Ureter (tissue), 1 donor: ENCODE measurements at regions not wholly inside any gene's neighbourhood (a gene's known extent, or its start where the extent isn't known, plus 50 kb on each side); places are given as distances from the start of the nearest gene placed in this dataset.

Source experiments
- DNase-seq: peaks from one replicate; pipeline ENCODE4 v3.0.0-alpha.2; 2020; ENCODE audit warnings: low spot score
- donor health status: DM: yes; HTN: yes; CAD: no.

DNA sequence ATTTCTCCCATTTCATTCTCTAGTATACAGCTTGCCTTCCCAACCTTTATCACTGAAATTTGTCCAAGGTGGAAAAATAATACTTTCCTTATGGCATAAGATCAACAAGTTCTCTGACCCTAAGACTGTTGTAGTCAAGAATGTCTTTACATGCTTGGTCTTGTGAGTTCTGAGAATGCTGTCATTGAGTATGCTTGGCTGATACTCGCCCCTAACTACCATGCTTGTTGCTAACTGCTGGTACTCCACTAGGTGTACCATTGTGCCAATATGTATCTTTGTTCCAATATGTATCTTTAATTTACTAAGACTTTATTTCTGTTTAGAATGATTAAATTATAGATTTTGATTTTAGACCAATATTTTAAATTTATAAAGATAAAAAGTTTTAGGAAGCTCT lies 796.4 kb downstream of the PCDH7 start:
- DNase-seq = no peak

DNA sequence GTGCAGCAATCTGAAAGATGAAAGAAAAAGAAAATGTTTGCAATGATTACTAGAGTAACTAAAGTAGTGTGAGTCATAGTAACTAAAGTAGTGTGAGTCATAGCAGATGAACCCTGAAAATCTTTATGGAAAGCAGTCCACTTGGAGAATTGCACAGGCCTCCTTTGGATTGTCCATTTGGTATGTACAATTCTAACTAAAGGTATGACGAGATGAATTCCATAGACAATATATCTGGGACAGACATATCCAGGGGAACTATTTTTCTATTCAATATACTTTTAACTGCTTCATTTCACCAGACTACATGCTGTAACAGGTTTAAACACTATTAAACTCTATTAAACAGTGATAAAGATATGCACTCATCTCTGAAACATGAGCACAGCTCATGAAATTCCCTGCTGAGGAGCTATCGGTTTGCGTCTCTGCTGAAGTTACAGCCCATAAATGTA lies 798.7 kb downstream of the PCDH7 start:
- no peak for DNase-seq

DNA sequence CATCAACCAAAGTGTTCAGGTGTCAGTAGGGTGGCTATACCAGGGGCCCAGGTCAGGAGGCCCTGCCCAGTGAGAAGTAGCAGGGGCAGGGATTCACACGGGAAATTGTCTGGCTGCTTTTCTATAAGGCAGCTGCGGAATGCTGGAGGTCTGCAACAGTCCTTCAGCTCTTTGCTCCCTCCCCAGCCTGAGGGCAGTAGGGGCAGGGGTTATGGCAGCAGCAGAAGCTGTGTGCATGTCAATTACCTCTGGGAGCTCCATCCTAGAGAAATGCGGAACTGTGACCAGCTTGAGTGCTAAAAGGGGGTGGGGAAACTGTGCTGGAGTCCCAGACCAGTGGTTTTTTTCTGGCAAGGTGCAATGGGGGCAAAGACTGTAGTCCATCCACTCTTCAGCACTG lies 810.4 kb downstream of the PCDH7 start:
- DNase-seq = no peak

DNA sequence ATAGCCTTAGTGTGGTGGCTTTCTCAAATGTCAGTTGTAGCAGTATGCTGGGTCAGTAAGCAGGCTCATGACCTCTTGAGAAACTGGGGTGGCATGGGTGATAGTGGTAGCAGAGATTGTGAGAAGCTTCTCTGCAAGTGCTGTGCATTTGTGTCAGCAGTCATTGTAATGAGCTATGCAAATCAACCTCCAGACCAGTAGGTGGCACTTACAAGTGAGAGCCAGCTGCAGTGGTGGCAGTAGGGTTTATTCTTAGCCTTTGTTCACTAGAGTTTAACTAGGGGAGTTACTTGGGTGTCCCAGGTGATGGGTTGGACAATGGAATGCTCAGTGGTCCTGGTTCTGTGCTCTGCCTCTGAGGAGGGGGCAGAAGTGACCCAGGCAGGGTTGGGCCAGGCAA lies 818.7 kb downstream of the PCDH7 start:
- DNase-seq = no peak

DNA sequence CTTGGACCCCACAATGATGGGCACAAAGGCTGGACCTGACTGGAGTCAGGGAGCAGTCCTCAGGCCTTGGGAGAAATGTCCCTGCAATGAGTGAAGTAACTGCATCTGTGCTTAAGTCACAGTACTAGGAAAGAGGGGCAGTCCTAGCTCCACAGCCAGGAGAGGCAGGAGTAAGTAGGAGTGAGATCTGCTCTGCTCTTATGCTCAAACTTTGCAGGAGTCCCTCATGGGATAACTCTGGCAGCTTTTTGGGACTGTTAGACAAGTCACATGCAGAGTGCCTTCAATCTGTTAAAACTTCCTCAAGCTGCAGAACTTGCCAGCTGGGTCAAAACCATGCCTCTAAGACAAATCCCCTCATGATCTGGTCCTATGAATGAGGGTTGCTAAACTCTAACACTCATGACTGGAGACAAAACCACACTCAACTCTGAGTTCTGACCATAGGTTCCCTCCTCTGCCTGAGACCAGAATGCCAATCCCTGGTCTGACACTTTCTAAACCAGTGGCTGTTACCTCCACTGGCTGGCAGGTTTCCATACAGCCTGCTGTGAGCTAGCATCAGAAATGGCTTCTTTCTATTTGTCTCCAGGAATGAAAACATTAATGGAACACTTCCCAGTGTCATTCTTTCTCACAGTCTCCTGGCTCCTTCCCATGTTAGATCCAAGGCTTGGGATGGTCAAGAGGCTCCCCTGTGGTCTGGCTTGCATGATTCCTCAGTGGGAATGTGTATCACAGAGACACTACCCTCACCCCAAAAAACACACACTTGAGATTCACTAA lies 819.3 kb downstream of the PCDH7 start:
- no peak for DNase-seq

DNA sequence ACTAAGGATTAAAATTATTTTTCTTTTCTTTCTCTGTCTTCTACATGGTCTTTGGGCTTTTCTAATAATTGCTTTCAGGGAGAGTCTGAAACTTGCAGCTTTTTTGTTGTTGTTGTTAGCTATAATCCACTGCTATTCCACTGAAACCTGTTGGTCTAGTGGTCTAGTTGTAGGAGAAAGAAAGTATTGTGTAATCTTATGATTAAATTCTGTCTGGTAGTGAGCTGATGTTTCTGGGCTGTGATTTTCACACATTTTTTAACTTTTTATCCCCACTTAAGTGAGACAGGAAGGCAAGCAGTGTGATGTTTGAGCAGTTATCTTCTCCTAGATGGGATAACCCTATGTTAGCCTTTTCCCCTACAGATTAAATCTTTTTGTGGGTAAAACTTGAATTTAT lies 825.2 kb downstream of the PCDH7 start:
- DNase-seq = no peak

DNA sequence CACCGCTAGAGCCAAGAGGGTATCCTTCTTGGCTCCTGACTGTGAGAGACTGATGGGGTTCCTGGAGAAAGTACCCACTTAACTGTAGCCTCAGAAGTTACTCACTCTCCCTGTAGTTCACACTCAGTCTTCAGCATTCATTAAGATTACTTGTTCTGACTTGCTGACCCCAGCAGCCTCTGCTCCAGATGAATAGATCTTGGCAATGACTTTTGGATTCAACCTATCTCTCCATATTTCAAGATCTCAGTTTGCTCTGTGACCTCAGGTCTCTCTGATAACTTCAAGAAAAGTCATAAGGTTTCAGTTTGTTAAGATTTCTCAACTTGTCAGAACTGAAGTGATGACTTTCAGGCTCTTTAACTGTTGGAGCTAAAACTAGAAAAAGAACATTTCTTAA lies 825.6 kb downstream of the PCDH7 start:
- DNase-seq = no peak

DNA sequence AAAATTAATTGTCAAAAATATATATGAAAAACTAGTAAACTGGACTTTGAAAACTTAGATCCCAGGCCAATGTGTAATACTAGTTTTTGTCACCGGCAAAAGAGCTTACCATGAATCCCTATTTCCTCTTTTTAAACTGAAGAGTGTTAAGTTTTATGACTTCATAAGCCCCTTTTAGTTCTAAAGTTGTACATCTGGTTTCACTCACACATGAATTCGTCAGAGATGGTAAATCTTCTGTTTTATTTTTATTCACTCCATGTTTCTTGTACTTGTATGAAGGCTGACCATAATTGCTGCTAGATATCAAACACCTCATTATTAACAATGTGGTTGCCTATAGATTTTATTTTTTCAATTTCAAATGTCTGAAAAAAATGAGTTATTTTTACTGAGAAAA lies 827.9 kb downstream of the PCDH7 start:
- no peak for DNase-seq

DNA sequence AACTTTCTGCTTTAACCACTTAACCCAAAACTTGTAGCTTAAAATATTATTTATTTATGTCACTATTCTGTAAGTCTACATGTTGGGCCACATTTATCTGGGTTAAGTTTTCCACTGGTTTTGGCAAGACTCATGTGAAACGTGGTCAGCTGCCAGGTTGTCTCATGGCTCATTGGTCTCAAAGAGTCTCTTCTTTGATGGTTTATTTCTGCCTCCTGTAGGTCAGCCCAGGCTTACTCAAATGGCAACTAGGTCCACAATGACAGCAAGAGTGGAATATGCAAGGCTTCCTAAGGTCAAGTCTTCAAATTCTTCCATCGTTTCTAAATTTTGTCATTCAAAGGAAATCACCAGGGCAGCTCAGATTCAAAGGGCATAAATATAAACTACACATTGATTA lies 828.7 kb downstream of the PCDH7 start:
- DNase-seq = no peak

DNA sequence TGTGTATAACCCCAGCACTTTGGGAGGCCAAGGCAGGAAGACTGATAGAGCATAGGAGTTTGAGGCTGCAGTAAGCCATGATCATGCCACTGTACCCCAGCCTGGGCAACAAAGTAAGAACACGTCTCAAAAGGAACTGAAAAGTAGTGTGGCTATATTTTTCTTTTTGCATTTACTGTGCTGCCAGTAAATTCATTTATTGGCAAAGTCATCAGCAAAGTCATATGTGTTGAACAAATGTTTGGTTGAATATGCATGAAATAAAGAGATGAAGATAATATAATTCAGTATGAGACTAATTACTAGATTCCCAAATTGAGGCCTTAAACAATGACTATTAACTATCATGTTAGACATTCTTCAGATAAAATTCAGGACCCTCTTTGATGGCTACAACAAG lies 829.1 kb downstream of the PCDH7 start:
- DNase-seq = no peak

DNA sequence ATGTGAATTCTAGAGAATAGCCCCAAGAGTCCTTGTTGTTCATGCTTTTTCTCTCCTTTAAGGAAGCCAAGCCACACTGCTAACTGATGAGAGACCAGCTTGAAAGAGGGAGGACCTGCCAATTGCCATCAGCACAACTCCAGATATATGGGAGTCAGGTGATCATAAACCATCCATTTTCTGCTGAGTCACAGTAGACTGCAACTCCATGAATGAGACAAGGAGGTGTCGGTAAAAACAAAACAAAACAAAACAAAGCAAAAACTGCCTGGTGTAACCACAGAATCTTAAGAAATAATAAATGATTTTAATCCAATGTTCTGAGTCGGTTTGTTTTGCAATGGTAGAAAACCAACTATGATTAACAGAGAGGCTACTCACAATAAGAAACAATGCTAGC lies 837.3 kb downstream of the PCDH7 start:
- no peak for DNase-seq

DNA sequence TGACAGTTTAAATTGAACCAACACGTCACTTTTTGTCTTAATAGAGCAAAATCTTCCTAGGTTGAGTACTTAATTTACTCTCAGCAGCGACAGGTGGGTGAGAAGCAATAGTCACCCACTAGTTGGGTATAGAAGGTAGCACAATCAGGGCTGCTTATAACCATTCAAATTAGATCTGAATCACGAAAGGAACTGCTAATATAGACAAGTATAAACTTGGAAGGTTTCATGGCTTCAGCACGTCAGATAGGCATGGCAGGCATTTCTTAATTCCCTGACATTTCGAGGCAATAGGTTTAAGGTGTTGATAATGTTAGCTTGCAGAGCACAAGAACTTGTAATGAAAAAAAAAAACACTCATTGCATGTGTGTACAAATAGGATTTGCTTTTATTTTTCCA lies 853.4 kb downstream of the PCDH7 start:
- DNase-seq = no peak

DNA sequence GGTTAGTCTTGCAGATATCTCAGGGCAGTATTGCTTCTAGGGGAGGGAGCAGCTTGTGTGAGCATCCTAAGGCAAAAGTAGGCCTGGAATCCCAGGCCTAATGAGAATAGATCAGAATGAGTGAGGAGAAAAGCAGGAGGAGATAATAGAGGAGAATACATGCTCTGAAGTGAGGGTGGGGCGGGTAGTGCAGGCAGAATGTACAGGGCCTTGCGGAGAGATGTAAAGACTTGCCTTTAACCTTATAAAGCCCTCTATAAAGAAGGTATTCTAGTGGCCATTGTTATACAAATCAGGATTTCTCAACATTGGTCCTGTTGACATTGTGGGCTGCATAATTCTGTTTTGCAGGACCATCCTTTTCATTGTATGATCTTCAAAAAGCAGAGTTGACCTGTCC lies 855.3 kb downstream of the PCDH7 start:
- no peak for DNase-seq

DNA sequence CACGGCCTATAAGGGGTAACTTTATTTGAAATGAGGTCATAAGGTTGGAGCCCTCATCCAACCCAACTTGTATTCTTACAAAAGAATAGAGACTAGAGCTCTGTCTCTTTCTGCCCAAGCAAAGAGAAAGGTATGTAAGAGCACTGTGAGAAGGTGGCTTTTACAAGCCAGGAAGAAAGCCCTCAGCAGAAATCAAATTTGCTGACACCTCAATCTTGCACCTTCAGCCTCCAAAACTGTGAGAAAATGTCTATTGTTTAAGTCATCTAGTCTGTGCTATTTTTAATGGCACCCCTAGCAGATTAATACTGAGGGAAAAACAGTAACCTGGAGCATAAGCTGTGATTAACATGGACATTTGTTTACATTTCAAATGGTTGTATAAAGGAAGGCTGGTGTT lies 860.7 kb downstream of the PCDH7 start:
- DNase-seq = no peak

DNA sequence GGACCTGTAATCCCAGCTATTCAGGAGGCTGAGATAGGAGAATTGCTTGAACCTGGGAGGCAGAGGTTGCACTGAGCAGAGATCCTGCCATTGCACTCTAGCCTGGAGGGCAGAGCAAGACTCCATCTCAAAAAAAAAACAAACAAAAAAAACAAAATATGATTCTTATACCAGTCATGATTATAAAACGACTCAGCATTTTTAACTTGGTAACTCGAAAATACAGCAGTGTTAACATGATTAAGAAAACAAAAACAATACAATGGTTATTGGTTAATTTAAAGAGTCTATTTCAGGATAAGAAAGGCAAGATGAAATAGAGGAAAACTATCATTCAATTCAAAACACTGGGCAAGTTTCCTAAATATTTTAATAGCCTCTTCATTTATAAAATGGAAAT lies 865.3 kb downstream of the PCDH7 start:
- DNase-seq = no peak

DNA sequence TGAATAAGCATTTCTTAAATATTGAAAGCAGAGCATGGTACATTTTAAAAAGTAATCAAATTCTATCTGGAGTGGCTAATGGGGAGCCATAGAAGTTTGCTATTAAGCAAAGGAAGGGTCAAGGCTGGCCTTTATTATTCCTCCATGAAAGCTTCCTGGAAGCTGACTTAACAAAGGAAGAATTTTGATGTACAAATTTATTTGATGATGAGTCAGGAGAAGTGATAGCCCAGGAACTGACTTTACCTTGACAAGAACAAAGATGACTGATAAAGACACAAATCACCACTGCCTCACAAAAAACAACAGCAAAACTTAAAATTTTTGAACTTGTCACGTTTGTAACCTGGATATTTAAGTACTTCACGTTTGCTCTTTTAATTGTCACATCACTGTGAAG lies 872.1 kb downstream of the PCDH7 start:
- no peak for DNase-seq

DNA sequence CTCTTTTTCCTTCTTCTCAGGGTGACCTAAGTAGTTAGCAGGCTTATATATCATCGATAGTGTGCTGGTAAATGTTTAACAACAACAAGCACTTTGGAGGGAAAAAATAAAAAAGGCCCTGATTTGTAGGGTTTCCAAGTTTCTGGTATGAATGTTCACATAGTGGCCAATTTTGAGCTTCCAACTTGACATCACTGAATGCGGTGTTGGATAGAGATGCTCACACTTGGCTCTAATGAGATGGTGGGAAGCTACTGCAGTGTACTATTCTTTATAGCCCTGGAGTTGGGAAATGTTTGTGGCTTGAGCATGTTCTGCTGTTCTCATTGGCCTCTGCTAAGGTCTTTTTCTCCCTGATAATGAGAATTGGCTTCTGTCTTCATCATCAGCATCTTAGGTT lies 875.3 kb downstream of the PCDH7 start:
- no peak for DNase-seq

DNA sequence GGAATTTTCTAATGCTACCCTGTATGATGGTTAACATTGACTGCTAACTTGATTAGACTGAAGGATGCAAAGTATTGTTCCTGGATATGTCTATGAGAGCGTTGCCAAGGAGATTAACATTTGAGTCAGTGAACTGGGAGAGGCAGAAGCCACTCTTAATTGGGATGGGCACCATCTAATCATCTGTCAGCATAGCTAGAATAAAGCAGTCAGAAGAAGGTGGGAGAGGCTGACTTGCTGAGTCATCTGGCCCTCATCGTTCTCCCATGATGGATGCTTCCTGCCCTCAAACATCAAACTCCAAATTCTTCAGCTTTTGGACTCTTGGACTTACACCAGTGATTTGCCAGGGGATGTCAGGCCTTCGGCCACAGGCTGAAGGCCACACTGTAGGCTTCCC lies 878.5 kb downstream of the PCDH7 start:
- DNase-seq = no peak

DNA sequence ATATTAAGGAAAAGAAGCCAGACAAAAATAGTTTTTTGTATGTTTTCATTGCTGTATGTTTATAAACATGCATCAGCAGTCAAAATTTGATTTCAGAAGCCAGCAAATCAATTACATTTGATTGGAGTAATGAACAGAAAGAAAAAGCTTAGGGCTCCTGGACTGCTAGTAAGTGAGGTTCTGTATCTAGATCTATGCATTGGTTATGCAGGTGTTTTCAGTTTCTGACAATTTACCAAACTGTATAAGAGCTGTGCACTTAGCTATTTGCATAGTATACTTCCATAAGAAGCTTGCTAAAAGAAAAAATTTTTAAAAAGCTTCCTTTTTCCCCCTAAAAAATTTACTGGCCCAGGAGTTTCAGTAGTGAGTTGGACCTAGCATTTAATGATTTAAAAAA lies 881.6 kb downstream of the PCDH7 start:
- no peak for DNase-seq

DNA sequence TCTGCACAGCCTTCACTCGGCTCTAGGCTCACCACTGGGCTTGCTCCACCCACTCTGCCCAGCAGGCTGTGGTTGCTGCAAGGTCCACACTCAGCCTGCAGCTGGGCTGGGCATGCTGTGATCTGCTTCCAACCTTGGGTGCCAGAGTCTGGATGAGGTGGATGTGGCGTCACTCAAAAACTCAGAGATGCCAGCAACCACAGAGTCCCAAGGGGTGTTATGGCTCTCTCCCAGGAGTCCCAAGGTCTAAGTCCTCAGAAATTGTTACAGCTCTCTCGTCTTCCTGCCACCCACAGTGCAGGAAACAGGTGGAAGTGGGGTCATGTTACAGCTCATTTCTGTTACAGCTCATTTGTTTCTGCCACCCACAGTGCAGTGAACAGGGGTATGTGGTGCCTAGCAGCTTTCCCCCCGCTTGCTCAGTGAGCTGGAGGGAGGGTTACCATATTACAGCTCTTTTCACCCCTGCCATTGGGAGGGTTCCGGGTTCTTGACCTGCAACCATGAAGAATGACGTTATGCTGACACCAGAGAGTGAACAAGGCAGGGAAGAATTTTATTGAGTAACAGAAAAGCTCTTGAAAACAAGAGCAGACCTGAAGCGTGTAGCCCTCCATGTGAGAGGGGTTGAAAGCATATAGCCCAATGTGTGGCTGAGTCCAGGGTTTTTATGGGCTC lies 893.9 kb downstream of the PCDH7 start:
- DNase-seq = no peak

DNA sequence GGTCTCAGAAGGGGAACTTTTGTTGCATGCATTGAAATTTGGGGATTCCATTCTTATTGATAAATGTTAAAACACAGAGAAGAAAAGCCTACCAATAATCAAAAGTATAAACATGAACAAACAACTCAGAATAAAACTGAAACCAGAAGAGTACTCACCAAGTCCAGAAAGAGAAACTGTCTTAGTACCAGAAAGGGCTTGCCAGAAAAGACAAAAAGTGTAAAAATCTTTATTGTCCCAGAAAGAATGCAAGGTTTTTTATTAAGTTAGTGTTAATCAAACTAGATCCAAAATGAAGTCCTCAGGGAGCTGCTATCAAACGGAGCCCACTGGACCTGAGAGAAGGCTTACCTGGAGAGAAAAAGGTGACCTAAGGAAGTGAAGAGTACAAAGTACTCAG lies 897.5 kb downstream of the PCDH7 start:
- no peak for DNase-seq

DNA sequence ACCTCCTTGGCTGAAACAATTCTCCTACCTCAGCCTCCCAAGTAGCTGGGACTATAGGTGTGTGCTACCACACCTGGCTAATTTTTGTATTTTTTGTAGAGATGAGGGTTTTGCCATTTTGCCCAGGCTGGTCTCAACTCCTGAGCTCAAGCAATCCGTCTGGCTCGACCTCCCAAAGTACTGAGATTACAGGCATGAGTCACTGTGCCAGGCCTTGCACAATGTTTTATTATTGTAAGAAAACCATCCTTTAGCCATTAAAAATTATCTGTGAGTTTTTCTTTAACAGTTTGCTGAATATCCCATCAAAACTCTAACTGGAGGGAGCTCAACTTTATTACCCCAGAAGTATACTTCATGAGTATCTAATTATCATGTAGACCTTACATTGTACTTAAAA lies 900.3 kb downstream of the PCDH7 start:
- DNase-seq = no peak

DNA sequence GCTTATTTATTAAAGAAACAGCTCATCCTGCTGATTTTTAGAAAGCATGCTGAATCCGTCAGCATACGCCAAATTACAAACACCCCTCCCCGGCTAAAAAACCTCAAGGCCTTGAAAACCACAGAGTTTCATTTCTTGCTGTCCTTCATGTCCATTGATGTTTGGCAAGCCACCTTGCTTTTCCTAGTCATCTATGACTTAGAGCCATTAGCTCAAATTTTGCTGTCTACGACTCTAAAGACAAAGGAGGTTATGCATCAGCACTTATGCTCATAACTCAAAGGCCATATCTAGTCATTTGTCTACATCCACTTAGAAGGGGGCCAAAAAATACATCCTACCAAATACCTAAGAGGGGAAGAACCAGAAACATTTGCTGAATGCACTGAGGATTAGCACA lies 925.1 kb downstream of the PCDH7 start:
- no peak for DNase-seq

DNA sequence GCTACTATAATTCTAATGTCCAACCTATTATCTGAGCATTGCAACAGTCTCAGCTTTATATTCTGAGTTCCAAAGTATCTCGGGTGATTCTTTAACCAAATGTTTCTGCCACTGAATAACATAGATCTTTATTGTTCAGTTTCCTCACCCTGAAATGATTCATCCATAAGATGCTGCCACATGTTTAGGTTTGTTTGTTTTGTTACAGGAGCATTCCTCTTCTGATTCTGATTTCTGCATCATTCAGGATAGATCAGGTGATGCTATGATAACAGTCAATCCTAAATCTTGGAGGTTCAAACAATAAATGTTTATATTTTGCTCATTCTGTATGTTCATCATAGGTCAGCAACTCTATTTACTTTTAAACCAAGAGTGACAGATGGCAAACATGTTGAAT lies 927.6 kb downstream of the PCDH7 start:
- DNase-seq = no peak
